H1 (cell line): ENCODE measurements at regions not wholly inside any gene's neighbourhood (a gene's known extent, or its start where the extent isn't known, plus 50 kb on each side); places are given as distances from the start of the nearest gene placed in this dataset.

Source experiments
- BACH1 ChIP-seq: IDR thresholded peaks from 2 replicates; pipeline ENCODE4 v1.6.1; 2012; ENCODE audit warnings: low read length, improper control_type of control experiment
- CBX5 ChIP-seq: fragments of 300-800, 300-1000 bp; sonication (generic); IDR thresholded peaks from 2 replicates; pipeline ENCODE4 v1.7.1; 2016; ENCODE audit warnings: antibody characterized with exemption, low read length, low read depth
- CHD1 ChIP-seq: IDR thresholded peaks from 2 replicates; pipeline ENCODE4 v1.6.1; 2012; ENCODE audit warnings: low read depth, low read length, improper control_type of control experiment
- CREB1 ChIP-seq: IDR thresholded peaks from 2 replicates; pipeline ENCODE4 v1.6.1; 2012; ENCODE audit warnings: inconsistent platforms
- EZH2 ChIP-seq: fragments of 200-600 bp; sonication (generic); IDR thresholded peaks from 2 replicates; pipeline ENCODE4 v1.7.1; 2012; ENCODE audit warnings: low read depth, mild to moderate bottlenecking, moderate library complexity, low read length, inconsistent platforms; ENCODE audit not compliant: severe bottlenecking
- POLR2A ChIP-seq, 2 experiments: IDR thresholded peaks; 1 replicate in 1 of 2; 2 replicates in 1 of 2; pipeline ENCODE4 v1.6.1; 2011; ENCODE audit warnings: low read depth in 2 of 2, low read length in 2 of 2, mild to moderate bottlenecking in 2 of 2; ENCODE audit errors: control extremely low read depth in 1 of 2
- RAD21 ChIP-seq, 2 experiments: IDR thresholded peaks in 1 of 2; conservative IDR thresholded peaks in 1 of 2; 2 replicates each; pipeline ENCODE4 v1.6.1; 2011; ENCODE audit warnings: low read depth in 2 of 2, low read length in 2 of 2, improper control_type of control experiment in 1 of 2, inconsistent platforms in 1 of 2, mild to moderate bottlenecking in 1 of 2, moderate library complexity in 1 of 2
- TAF1 ChIP-seq: IDR thresholded peaks from 2 replicates; pipeline ENCODE4 v1.6.1; 2011; ENCODE audit warnings: mild to moderate bottlenecking, low read depth, low read length
- TF ChIP-seq, protein P1 (sequence below), 3 experiments: IDR thresholded peaks; 1 replicate in 2 of 3; 2 replicates in 1 of 3; pipeline versions ENCODE4 v1.5.1 to v1.6.1; 2011; ENCODE audit warnings: low read length in 3 of 3, mild to moderate bottlenecking in 3 of 3, inconsistent platforms in 2 of 3, low read depth in 1 of 3, moderate library complexity in 1 of 3; ENCODE audit not compliant: insufficient read depth in 1 of 3; ENCODE audit errors: control extremely low read depth in 1 of 3
- TF ChIP-seq, protein P2 (sequence below): IDR thresholded peaks from 2 replicates; pipeline ENCODE4 v1.6.1; 2012; ENCODE audit warnings: inconsistent platforms

DNA sequence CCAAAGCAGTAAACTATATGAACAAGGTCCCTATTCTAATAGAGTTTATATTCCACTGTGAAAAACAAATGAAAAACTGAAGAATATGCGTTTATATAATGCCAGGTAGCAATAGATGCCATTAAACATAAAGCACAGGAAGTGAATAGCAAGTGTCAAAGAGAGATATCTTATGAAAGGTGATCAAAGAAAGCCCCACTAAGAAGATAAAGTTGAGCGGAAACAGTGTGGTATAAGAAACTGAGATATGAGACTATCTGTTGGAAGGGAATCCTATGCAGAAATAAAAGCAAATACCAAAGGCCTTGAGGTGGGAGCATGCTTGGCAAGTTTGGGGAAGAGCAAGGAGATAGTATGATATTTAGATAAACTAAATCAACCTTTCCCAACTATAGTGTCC lies 123.1 kb upstream of the FAR2 start:
- TF ChIP-seq, protein P1, sequence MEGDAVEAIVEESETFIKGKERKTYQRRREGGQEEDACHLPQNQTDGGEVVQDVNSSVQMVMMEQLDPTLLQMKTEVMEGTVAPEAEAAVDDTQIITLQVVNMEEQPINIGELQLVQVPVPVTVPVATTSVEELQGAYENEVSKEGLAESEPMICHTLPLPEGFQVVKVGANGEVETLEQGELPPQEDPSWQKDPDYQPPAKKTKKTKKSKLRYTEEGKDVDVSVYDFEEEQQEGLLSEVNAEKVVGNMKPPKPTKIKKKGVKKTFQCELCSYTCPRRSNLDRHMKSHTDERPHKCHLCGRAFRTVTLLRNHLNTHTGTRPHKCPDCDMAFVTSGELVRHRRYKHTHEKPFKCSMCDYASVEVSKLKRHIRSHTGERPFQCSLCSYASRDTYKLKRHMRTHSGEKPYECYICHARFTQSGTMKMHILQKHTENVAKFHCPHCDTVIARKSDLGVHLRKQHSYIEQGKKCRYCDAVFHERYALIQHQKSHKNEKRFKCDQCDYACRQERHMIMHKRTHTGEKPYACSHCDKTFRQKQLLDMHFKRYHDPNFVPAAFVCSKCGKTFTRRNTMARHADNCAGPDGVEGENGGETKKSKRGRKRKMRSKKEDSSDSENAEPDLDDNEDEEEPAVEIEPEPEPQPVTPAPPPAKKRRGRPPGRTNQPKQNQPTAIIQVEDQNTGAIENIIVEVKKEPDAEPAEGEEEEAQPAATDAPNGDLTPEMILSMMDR (IDR thresholded peaks at IDR 0.05; ENCODE audit: control extremely low read depth in 1 of 3, insufficient read depth in 1 of 3, low read depth in 1 of 3, low read length in 3 of 3): no peak
- TF ChIP-seq CREB1 (no peak), POLR2A (IDR thresholded peaks at IDR 0.05; ENCODE audit: control extremely low read depth in 1 of 2, low read depth in 2 of 2, low read length in 2 of 2) (no peak), BACH1 (no peak), CBX5 (no peak), EZH2 (no peak), TAF1 (no peak), RAD21 (IDR thresholded peaks at IDR 0.05 in 1 of 2, conservative IDR thresholded peaks at IDR 0.05 in 1 of 2; ENCODE audit: low read depth in 2 of 2, low read length in 2 of 2) (no peak), CHD1 (no peak)
- TF ChIP-seq, protein P2, sequence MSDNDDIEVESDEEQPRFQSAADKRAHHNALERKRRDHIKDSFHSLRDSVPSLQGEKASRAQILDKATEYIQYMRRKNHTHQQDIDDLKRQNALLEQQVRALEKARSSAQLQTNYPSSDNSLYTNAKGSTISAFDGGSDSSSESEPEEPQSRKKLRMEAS: no peak
